NCI-H446 (cell line): ENCODE measurements at regions not wholly inside any gene's neighbourhood (a gene's known extent, or its start where the extent isn't known, plus 50 kb on each side); places are given as distances from the start of the nearest gene placed in this dataset.

Experiments used
- DNase-seq, 2 experiments: peaks; one replicate each; lab custom pipeline; 2025; lab: John Stamatoyannopoulos, UW

DNA sequence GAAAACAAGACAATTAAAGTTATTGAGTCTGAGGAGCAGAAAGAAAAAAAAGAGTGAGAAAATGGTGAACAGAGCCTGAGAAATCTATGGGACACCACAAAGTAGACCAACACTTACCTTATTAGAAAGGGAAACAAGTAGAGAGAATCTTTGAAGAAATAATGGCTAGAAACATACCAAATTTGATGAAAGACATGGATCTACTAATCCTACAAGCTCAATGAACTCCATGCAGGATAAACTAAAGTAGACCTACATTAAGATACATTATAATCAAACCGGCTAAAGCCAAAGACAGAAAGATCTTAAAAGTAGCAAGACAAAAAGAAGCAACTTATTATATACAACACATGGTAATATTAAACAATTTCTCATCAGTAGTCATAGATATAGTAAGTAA lies 782.3 kb upstream of the GHITM start:
- DNase-seq: no peak

DNA sequence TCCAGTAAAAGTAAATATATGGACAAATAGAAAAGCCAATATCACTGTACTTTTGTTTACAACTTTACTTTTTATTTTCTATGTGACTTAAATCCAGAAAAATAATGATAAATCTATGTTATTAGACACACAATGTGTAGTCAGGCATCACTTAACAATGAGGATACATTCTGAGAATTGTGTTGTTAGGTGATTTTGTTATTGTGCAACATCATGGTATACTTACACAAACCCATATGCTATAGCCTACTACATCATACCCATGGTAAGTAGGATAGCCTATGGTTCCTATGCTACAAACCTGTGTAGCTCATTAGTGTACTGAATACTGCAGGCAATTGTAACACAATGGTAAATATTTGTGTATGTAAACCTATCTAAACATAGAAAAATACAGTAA lies 781.7 kb upstream of the GHITM start:
- no peak for DNase-seq

DNA sequence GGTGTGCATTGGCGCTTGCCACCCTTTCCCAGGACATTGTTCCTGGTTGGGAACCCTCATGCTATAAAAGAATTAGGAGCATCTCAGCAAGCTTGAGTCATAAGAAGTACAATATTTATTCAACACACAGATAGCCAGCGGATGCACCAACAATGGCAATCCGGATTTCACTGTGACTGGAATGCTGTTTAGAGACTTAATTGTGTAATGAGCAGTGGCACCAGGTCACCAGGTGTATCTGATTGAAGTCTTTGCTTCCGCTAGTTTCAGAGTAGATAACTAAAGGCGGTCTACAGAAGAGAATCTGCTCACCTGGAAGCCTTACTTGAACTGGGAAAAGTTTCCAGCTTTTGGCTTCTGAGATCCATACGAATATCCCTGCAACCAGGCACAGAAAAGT lies 772.3 kb upstream of the GHITM start:
- DNase-seq: no peak

DNA sequence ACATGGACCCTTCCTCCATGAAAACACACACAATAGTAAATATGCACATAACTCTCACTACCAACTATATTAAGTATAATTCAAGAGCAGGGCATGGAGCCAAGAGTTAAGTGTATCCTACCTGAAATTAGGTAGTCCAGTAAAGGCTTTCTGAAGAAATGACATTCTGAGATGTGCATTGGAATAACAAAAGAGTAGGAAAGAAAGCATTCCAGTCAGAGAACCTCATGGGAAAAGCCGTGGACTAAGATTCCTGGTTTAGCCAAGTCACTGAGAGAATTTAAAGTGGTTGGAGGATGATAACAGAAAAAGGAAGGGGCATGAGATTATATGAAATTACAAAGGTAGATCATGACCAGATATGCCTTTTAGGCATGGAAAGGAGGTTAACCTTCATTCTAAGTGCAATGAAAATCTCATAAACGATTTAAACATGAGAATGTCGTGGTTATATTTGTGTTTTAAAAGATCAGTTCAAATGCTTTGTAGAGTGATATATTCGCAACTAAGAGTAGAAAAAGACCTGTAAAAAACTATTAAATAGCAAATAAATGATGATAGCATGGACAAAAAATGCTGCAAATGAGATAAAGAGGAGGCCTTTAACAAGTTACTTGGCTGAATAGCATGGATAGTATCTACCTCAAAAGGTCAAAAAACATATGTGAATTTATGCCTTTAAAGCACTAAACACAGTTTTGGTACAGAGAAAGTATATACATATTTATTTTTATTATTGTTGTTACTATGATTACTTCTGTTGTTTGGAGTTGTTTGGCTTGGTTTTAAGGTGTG lies 767.4 kb upstream of the GHITM start:
- DNase-seq: no peak

DNA sequence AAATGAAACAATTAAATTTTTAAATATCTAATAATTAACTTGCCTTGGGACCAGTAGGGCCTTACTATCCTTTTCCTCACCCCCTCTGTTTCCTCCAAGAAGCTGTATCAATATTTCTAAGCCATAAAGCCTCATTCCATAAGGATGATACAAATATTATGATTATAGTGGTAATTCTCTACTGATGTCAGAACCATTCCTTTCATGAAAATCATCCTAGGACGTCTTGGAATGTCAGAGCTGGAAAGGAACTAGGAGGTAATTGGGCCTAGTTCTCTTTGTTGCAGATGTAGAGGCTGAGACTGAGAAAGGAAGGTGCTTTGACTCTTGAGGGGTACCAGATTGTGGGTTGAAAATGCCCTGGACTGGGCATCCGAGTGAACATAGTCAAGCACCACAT lies 766.7 kb upstream of the GHITM start:
- DNase-seq: no peak

DNA sequence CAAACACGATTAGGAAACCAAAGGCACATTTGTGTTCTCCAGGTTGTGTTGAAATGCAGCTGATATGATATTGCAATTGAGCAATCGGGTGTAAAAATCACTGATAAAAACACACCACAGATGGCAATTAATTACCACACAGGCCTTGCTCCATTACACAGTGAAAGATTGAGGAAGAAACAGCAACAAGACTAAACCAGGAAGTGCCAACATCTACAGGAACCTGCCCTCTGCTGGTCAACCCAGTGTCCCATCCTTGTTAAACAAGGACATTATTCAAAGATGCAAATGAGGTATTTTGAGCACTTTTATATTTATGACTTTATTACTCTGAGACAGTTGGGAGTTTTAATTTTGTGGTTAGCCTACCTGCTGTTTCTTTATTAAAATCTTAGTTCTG lies 765.6 kb upstream of the GHITM start:
- peak; percentile 14 to 58 for DNase-seq

DNA sequence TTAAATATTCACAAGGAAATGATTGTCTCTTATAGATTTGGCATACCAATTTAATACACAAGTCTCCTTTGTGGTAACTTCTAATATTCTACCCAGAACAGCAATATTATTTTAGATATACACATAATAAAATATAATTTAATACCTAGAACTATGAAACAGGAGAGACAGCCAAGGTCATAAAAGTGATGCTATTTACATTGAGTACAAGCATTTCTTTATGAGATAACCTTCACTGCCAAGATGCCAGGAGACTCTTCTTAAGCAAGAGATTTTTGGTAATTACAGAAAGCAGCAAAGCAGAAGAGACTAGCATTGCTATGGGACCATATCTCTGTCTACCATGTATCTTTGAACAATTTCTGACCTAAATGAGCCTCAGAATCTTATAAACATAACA lies 764.6 kb upstream of the GHITM start:
- DNase-seq: no peak

DNA sequence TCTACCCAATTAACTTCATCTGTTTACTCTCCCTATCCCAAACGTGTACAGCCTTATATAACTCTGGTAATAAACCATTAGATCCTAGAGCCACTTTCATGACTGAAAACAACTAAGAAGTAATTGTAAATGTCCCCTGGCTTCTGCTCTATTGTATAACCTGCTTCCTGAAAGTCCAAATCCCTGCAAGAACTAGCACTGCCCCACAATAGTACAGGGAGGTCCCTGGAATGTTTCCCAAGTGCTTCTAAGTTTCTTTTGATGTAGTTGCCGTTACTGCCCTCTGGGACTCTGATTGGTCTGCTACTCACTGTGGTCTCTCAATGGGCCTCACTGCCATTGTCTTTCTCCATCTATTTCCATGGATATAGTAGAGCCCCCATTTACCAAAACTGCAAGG lies 764.0 kb upstream of the GHITM start:
- DNase-seq: no peak

DNA sequence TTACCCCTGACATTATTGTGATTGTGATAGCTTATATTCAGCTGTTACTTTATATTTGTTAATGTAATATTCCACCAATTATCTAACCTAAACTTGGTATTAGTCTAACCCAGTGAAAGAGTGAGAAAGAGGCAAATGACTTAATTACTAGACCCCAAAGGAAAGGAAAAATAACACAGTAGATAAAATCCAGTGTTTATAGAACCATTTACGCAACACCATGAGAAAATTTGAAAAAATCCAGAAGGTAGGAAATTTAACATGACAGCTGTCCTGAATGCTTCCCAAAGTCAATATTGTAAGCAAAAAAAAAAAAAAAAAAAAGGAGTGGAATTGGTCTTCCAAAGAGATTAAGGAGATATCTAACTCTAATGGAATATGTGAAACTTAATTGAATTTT lies 741.5 kb upstream of the GHITM start:
- DNase-seq: no peak

DNA sequence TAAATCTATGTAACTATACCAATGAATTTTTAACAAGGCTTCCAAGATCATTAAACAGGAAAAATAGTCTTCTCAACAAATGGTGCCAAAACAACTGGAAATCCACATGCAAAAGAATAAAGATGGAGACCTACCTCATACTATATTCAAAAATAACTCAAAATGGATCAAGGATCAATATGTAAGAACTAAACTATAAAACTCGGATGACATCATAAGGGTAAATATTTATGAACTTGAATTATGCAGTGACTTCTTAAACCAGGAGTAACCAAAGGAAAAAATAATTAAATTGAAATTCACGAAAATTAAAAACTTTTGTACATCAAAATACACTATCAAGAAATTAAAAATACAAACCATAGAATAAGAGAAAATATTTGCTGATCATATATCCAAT lies 728.7 kb upstream of the GHITM start:
- DNase-seq: no peak

DNA sequence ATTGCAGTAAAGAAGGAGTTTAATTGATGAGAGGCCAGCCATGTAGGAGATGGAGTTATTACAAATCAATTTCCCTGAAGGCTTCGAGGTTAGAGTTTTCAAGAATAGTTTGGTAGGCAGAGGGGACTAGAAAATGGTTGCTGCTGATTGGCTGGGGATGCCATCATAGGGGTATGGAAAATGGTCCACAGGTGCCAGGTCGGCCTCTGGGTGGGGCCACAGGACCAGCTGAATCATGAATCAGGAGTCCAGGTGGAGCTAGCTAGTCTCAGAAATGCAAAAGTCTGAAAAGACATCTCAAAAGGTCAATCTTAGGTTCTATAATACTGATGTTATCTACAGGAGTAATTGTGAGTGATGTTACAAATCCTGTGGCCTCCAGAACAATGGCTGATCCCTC lies 714.0 kb upstream of the GHITM start:
- no peak for DNase-seq

DNA sequence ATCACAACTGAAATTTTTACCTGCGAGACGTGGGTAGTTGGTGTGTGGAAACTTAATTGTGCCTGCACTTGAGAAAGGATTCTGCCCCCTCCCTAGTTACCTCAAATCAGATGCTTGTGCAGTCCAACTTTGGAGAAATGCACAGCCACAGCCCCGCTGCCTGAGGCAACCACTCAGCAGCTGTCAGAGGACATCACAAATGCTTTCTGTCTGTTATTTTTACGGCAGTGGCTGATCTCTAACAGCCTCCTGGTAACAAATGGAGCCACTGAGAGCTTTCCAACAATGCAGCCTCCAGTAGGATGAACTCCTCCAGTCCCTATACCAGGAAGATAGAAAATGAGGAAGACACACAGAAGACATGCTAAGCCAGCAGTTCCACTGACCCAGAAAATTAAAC lies 712.2 kb upstream of the GHITM start:
- DNase-seq: no peak

DNA sequence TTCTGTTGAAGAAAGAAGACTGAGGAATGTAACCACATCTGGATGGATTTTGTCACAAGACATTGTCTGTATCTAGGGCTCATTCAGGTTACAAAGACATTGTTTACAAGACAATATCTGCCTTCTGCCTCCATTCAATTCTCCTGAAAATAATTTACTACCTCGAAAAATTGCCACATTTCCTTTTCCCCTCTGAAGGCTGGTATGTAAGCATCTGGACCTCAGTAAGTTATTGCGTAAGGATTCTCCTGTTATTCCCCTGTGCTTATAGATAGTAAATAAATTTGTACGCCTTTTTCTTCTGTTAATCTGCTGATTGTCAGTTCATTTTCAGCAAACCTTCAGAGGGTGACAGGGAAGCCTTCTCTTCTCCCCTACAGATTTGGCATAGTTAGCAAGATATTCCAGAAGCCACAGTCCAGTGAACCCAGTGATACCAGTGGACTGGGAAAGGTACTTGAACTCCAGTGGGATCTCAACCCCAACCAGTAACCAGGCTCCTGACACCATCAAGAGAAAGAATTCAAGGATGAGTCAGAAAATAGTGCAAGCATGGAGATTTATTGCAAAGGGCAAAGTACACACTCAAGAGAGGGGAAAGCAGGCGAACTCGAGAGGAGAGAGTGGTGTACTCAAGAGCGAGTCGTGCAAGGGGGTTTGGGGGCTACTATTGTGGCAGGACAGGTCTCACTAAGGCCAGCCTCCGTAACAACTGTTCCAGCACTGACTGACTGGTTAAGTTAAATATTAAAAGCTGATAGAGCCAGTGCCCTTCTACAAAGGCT lies 706.9 kb upstream of the GHITM start:
- DNase-seq: no peak

DNA sequence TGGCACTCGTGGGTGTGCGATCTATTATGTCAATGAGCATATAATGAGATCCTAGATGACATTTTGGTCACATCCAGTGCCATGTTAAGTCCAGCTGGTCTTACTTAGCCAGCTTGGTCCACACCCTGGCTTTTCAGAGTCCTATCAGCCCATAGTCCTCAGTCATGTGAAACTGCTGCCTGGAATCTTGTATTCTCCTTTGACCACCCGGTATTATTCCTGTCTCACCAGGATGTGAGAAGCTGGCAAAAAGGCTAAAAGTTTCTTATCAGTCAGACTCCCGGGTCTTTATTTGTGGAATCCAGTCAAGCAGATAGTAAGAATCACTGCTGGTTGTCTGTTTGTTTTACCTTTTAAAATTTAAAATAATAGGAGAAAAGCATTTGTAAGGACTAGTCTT lies 705.6 kb upstream of the GHITM start:
- no peak for DNase-seq

DNA sequence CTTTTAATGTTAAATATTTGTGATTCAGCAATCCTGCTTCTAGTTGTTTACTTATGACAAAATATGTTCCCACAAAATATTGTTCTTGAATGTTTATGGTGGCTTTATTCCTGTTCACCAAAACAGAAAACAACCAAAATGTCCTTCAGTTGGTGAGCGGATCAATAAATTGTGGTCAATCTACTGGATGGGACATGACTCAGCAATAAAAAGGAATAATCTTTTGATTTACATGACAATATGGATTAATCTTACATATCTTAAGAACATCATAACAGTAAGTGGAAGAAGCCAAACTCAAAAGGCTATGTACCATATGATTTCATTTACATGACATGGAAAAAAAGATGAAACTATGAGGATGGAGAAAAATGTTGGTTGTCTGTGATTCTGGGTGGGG lies 691.3 kb upstream of the GHITM start:
- DNase-seq: no peak

DNA sequence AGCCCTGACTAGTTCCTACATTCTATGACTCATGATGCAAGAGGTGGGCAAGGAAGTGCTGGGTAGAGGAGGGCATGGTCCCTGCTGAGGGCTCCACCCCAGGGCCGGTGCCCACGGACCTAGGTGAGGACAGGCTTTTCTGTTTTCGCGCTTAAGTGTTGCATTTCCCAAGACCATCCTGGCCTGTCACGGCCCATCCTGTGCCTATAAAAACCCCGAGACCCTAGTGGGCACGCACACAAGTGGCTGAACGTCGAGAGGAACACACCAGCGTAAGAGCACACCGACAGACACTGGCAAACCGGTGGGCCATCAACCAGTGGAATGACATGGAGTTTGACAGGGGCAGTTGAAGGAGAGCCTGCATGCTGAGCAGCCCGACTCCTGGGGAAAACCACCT lies 680.7 kb upstream of the GHITM start:
- no peak for DNase-seq

DNA sequence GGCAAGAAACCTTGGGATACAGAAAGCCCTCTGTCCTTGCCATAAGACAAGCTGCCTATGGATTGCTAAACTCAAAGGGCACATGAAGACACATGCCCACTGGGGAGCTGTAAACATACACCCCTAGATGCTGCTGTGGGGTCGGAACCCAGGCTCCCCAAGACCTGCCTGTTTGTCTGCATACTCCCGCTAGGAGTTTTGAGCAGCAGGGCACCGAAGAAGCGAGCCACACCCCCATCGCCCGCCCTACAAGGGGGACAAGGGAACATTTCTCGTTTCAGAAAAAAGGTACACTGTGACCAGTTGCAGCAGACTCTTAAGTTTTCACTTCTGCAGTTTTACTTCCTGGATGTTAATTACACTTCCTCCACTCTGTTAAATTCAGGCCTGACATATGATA lies 680.2 kb upstream of the GHITM start:
- DNase-seq: no peak

DNA sequence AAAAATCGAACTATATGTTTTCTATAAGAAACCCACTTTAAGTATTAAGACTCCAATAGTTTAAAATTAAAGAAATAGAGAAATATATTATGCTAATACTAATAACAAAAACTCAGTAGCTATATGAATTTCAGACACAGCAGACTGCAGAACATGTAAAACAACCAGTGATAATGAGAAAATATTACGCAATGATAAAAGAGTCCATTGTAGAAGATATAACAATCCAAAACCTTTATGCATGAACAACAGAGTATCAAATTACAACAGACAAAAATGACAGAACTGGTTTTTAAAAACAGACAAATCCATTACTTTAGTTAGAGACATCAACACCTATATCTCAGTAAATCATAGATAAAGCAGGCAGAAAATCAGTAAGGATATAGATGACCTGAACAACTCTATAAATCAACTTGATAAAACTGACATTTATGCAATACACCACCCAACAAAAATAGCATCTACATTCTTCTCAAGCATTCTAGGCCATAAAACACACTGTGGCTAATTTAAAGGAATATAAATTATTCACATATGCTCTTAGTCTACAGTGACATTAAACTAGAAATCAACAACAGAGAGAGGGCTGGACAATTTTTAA lies 669.5 kb upstream of the GHITM start:
- DNase-seq: no peak

DNA sequence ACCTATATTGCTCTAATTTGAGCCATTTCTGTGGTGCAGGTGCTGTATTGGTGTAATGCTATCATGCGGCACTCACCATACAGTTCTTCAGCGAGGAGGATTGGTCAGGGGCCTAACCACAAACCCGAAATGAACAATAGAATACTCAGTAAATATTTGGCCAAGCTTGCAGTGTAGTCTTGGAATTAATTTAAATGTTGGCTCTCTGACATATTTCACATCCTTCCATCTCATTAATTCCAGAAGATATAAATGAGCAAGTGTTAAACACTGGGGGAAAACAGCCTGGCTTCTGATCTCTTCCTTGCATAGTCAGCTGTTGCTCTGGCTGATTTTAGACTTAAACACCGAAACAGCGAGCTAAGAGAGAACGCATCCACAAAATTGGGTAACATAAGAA lies 663.1 kb upstream of the GHITM start:
- DNase-seq: peak in 1 of 2 experiments; percentile 48

DNA sequence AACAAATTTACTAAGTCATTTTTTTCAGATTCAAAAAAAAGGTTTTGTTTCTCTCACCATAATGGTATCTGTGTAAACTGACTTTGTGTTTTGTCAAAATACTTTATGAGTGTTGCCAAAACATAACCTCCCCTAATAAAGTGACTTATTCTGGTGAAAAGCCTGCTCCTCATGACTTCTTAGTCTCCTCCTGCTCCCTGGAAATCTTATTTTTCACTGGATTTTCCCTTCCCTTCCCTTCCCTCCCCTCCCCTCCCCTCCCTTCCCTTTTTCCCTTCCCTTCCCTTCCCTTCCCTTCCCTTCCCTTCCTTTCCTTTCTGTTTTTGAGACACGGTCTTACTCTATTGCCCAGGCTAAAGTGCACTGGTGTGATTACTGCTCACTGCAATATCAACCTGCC lies 650.1 kb upstream of the GHITM start:
- no peak for DNase-seq

DNA sequence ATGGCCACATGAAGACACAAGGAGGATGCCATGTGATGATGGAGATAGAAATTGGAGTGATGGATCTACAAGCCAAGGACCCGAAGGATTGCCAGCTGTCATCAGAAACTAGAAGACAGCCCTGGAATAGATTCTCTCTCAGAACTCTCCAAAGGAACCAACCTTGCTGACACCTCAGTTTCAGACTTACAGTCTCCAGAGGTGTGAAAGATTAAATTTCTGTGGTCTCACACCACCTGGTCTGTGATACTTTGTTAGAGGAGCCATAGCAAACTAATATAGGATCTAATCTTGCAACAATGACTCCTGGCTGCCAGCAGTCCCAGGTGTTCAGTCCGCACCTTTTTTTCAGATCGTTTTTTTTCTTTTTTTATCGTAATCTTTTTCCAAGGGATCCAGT lies 647.3 kb upstream of the GHITM start:
- DNase-seq: no peak

DNA sequence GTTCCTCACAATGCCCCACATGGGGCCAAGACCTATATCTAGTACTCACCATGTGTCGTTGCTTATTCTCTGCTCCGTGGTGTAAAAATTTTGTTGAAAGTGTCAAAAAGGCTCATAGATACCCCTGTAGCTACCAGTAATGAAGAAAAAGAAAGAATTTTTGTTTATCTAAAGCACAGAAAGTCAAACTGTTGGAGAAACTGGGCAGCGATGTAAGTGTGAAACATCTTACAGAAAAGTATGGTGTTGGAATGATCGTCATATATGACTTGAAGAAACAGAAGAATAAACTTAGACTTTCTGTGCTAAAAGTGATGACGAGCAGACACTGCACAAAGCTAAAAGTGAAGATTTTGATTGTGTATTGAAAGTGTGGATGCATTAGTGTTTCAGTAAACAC lies 626.6 kb upstream of the GHITM start:
- no peak for DNase-seq

DNA sequence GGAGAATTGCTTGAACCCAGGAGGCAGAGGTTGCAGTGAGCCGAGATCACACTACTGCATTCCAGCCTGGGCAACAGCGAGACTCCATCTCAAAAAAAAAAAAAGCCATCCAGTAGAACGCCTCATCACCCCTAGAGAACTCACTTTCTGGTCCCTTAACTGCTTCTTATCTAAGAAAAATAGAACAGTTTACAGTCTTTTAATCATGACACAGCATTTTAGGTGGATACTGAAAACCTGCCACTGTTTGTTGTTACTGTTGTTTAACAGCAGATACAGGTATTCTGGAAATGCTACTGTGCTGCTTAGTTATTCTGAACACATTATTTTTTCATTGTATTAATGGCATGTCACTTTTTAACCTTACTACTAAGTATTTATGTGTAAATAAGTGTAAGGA lies 624.3 kb upstream of the GHITM start:
- DNase-seq: no peak
